ENCODE measurements at regions not wholly inside any gene's neighbourhood (a gene's known extent, or its start where the extent isn't known, plus 50 kb on each side); places are given as distances from the start of the nearest gene placed in this dataset.
"Not testable (repeated sequence)": the region's sequence is repeated elsewhere in the genome, so short reads cannot be mapped to it uniquely, and the experiment has no call there.

DNA sequence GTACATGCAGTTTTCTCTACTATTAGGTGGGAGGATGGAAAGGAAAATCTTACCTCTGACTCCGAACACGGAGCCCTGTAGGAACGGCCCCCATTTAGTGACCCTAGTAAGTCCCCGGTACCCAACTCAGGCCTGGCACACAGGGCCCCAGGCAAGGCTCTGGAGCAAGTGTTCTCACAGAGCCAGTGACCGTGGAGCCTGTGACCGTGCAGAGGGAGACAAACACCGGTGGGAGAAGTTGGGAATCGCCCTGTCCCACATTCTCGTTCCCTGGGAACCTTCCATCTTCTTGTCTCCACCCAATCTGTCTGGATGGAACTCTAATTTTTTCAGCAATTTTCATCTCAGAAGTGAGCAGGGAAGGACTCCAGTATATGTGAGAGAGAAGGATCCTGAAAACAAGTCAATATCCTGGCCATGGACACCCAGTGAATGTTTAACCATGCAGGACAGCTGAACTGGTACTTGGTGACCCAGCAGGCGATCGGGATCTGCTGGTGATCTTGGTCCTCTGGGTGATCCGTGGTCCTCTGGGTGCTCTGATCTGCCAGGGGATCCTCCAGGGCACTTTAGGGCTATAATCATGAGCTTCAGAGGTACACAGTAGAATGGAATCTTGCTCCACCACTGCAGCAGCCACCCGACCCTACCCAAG is 348.6 kb upstream of the ID2 start:
- Histone ChIP-seq H3K9me2 (ENCODE audit: insufficient read depth, low read length) (no peaks in the 10 kb centered on the region), H3K9me3 (ENCODE audit: low read length) (no peaks in the 10 kb centered on the region), H3K4me3 (ENCODE audit: low read length) (no peak overlapping the region), H3K27me3 (ENCODE audit: insufficient read depth, low read depth, low read length) (no peaks in the 10 kb centered on the region), H3K4me2 (ENCODE audit: low read length) (no peak overlapping the region), H3K79me2 (replicated peaks; ENCODE audit: insufficient read depth, low read length) (no peaks in the 10 kb centered on the region), H3K36me3 (ENCODE audit: insufficient read depth, low read length) (no peaks in the 10 kb centered on the region), H3K9ac (ENCODE audit: low read length) (no peak overlapping the region), H3F3A (ENCODE audit: insufficient read depth, low read length, poor library complexity, severe bottlenecking) (no peaks in the 10 kb centered on the region), H3K27ac (ENCODE audit: low read length) (no peak overlapping the region), H2AFZ (ENCODE audit: low read depth, low read length) (no peak overlapping the region), H4K20me1 (ENCODE audit: insufficient read depth) (no peaks in the 10 kb centered on the region)
- TF ChIP-seq MXI1 (conservative IDR thresholded peaks at IDR 0.05; ENCODE audit: poor library complexity, severe bottlenecking), result no peak
- TF ChIP-seq, protein P1, sequence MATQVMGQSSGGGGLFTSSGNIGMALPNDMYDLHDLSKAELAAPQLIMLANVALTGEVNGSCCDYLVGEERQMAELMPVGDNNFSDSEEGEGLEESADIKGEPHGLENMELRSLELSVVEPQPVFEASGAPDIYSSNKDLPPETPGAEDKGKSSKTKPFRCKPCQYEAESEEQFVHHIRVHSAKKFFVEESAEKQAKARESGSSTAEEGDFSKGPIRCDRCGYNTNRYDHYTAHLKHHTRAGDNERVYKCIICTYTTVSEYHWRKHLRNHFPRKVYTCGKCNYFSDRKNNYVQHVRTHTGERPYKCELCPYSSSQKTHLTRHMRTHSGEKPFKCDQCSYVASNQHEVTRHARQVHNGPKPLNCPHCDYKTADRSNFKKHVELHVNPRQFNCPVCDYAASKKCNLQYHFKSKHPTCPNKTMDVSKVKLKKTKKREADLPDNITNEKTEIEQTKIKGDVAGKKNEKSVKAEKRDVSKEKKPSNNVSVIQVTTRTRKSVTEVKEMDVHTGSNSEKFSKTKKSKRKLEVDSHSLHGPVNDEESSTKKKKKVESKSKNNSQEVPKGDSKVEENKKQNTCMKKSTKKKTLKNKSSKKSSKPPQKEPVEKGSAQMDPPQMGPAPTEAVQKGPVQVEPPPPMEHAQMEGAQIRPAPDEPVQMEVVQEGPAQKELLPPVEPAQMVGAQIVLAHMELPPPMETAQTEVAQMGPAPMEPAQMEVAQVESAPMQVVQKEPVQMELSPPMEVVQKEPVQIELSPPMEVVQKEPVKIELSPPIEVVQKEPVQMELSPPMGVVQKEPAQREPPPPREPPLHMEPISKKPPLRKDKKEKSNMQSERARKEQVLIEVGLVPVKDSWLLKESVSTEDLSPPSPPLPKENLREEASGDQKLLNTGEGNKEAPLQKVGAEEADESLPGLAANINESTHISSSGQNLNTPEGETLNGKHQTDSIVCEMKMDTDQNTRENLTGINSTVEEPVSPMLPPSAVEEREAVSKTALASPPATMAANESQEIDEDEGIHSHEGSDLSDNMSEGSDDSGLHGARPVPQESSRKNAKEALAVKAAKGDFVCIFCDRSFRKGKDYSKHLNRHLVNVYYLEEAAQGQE (IDR thresholded peaks at IDR 0.05; ENCODE audit: borderline replicate concordance), result no peak
- TF ChIP-seq RAD21 (conservative IDR thresholded peaks at IDR 0.05), result no peak
- TF ChIP-seq TAF1 (IDR thresholded peaks at IDR 0.05; ENCODE audit: low read depth), result no peak
- TF ChIP-seq POLR2AphosphoS5 (IDR thresholded peaks at IDR 0.05), result no peak
- TF ChIP-seq EP300 (conservative IDR thresholded peaks at IDR 0.05; ENCODE audit: poor library complexity, severe bottlenecking), result no peak
- TF ChIP-seq EZH2 (IDR thresholded peaks at IDR 0.05; ENCODE audit: borderline replicate concordance, insufficient read depth, low read length, poor library complexity, severe bottlenecking), result no peak
- no peak for TF ChIP-seq SMC3 (conservative IDR thresholded peaks at IDR 0.05; ENCODE audit: poor library complexity)
- TF ChIP-seq, protein P2, sequence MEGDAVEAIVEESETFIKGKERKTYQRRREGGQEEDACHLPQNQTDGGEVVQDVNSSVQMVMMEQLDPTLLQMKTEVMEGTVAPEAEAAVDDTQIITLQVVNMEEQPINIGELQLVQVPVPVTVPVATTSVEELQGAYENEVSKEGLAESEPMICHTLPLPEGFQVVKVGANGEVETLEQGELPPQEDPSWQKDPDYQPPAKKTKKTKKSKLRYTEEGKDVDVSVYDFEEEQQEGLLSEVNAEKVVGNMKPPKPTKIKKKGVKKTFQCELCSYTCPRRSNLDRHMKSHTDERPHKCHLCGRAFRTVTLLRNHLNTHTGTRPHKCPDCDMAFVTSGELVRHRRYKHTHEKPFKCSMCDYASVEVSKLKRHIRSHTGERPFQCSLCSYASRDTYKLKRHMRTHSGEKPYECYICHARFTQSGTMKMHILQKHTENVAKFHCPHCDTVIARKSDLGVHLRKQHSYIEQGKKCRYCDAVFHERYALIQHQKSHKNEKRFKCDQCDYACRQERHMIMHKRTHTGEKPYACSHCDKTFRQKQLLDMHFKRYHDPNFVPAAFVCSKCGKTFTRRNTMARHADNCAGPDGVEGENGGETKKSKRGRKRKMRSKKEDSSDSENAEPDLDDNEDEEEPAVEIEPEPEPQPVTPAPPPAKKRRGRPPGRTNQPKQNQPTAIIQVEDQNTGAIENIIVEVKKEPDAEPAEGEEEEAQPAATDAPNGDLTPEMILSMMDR (IDR thresholded peaks at IDR 0.05; ENCODE audit: poor library complexity, severe bottlenecking), result no peak

DNA sequence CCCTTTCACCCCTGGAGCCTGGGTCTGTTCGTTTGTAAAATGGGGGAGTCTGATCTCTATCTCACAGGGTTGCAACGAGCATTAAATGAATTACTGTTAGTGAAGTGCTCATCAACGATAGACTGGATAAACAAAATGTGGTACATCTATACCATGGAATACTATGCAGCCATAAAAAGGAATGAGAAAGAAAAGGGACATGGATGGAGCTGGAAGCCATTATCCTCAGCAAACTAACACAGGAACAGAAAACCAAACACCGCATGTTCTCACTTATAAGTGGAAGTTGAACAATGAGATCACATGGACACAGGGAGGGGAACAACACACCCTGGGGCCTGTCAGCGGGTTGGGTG is 348.0 kb upstream of the ID2 start:
- not testable (repeated sequence) for H3F3A ChIP-seq (ENCODE audit: insufficient read depth, low read length, poor library complexity, severe bottlenecking); H3K27ac ChIP-seq (ENCODE audit: low read length); H3K36me3 ChIP-seq (ENCODE audit: insufficient read depth, low read length); H4K20me1 ChIP-seq (ENCODE audit: insufficient read depth); H3K79me2 ChIP-seq (replicated peaks; ENCODE audit: insufficient read depth, low read length); H3K9me3 ChIP-seq (ENCODE audit: low read length); H2AFZ ChIP-seq (ENCODE audit: low read depth, low read length); H3K4me2 ChIP-seq (ENCODE audit: low read length); H3K27me3 ChIP-seq (ENCODE audit: insufficient read depth, low read depth, low read length); H3K4me3 ChIP-seq (ENCODE audit: low read length); H3K9me2 ChIP-seq (ENCODE audit: insufficient read depth, low read length); H3K9ac ChIP-seq (ENCODE audit: low read length)

DNA sequence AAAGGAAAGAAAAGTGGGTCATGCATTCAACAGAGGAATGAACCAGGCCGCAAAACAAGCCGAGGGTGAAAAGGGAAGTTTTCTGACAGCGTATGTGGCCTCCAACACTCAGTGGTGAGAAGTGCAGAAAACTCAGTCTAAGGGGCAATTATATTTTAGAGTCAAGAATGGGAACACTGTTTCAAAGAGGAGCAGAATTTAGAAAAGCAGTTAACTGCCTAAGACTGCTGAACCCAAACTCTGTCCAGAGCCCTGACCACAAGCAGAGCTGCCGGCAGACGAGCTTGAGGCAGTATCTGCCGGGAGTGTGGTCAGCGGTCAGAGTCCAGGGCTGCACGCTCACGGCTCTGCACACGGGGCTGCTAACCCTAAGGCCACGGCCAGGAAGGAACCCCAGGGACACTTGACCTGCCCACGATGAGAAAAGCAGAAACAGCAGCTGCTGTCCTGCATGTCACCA is 347.0 kb upstream of the ID2 start:
- Histone ChIP-seq H2AFZ (ENCODE audit: low read depth, low read length) (no peak overlapping the region), H3K9ac (ENCODE audit: low read length) (no peak overlapping the region), H3K79me2 (replicated peaks; ENCODE audit: insufficient read depth, low read length) (no peaks in the 10 kb centered on the region), H3K27me3 (ENCODE audit: insufficient read depth, low read depth, low read length) (no peaks in the 10 kb centered on the region), H4K20me1 (ENCODE audit: insufficient read depth) (no peaks in the 10 kb centered on the region), H3K4me3 (ENCODE audit: low read length) (no peak overlapping the region), H3K9me3 (ENCODE audit: low read length) (no peaks in the 10 kb centered on the region), H3K4me2 (ENCODE audit: low read length) (no peak overlapping the region), H3K9me2 (ENCODE audit: insufficient read depth, low read length) (no peaks in the 10 kb centered on the region), H3K27ac (ENCODE audit: low read length) (no peak overlapping the region), H3K36me3 (ENCODE audit: insufficient read depth, low read length) (no peaks in the 10 kb centered on the region), H3F3A (ENCODE audit: insufficient read depth, low read length, poor library complexity, severe bottlenecking) (no peaks in the 10 kb centered on the region)
- TF ChIP-seq POLR2AphosphoS5 (IDR thresholded peaks at IDR 0.05) (no peak), EP300 (conservative IDR thresholded peaks at IDR 0.05; ENCODE audit: poor library complexity, severe bottlenecking) (no peak), MXI1 (conservative IDR thresholded peaks at IDR 0.05; ENCODE audit: poor library complexity, severe bottlenecking) (no peak), EZH2 (IDR thresholded peaks at IDR 0.05; ENCODE audit: borderline replicate concordance, insufficient read depth, low read length, poor library complexity, severe bottlenecking) (no peak), RAD21 (conservative IDR thresholded peaks at IDR 0.05) (no peak), TAF1 (IDR thresholded peaks at IDR 0.05; ENCODE audit: low read depth) (no peak), SMC3 (conservative IDR thresholded peaks at IDR 0.05; ENCODE audit: poor library complexity) (no peak)
- TF ChIP-seq, protein P2 (IDR thresholded peaks at IDR 0.05; ENCODE audit: poor library complexity, severe bottlenecking), result no peak
- TF ChIP-seq, protein P1 (IDR thresholded peaks at IDR 0.05; ENCODE audit: borderline replicate concordance), result no peak

All from neural cell (in vitro differentiated cells).